HEK293 (cell line): ENCODE measurements at regions not wholly inside any gene's neighbourhood (a gene's known extent, or its start where the extent isn't known, plus 50 kb on each side); places are given as distances from the start of the nearest gene placed in this dataset.

Experiments
- ATF2 ChIP-seq: fragments of 450-650 bp; formaldehyde crosslinking; IDR thresholded peaks from 2 replicates; pipeline ENCODE4 v1.5.1; 2016; ENCODE audit warnings: missing biosample characterization, missing genetic modification characterization, low read depth
- CTCF ChIP-seq: fragments of 450-650 bp; formaldehyde crosslinking; IDR thresholded peaks from 2 replicates; pipeline ENCODE4 v1.5.1; 2016; ENCODE audit warnings: missing biosample characterization, missing genetic modification characterization
- GLIS1 ChIP-seq: fragments of 450-650 bp; formaldehyde crosslinking; IDR thresholded peaks from 2 replicates; pipeline ENCODE4 v1.5.1; 2016; ENCODE audit warnings: missing biosample characterization, missing genetic modification characterization
- SCRT1 ChIP-seq: fragments of 450-650 bp; formaldehyde crosslinking; IDR thresholded peaks from 2 replicates; pipeline ENCODE4 v1.5.1; 2016; ENCODE audit warnings: missing biosample characterization, missing genetic modification characterization, borderline replicate concordance
- ZBTB20 ChIP-seq: fragments of 450-650 bp; formaldehyde crosslinking; IDR thresholded peaks from 2 replicates; pipeline ENCODE4 v1.5.1; 2016; ENCODE audit warnings: missing biosample characterization, missing genetic modification characterization
- ZNF24 ChIP-seq: fragments of 450-650 bp; formaldehyde crosslinking; IDR thresholded peaks from 2 replicates; pipeline ENCODE4 v1.5.1; 2016; ENCODE audit warnings: missing biosample characterization, missing genetic modification characterization
- ZNF404 ChIP-seq: fragments of 450-650 bp; formaldehyde crosslinking; IDR thresholded peaks from 2 replicates; pipeline ENCODE4 v1.5.1; 2017; ENCODE audit warnings: missing biosample characterization, missing genetic modification characterization

- TF ChIP-seq CTCF (no peak), SCRT1 (tag by site-specific recombination) (no peak), ZBTB20 (no peak), ZNF404 (tag by site-specific recombination) (no peak), GLIS1 (tag by site-specific recombination) (no peak), ATF2 (tag by site-specific recombination) (no peak), ZNF24 (tag by site-specific recombination) (no peak)
Observed at GRCh38 chr4:81971061-81971460, 402.7 kb downstream of the HNRNPD start.
